GM18520 (cell line): ENCODE measurements at regions not wholly inside any gene's neighbourhood (a gene's known extent, or its start where the extent isn't known, plus 50 kb on each side); places are given as distances from the start of the nearest gene placed in this dataset.
"Not testable (repeated sequence)": the region's sequence is repeated elsewhere in the genome, so short reads cannot be mapped to it uniquely, and the experiment has no call there.

ENCODE experiments used
- ATAC-seq: cut with Tn5 transposase; IDR thresholded peaks from one replicate; pipeline ENCODE4 v1.9.1; 2021; ENCODE audit not compliant: unreplicated experiment

GRCh38 chr2:125983364-125983763 is 672.6 kb upstream of the GYPC start:
- no peak for ATAC-seq

GRCh38 chr2:126029316-126029715 is 626.6 kb upstream of the GYPC start:
- no peak for ATAC-seq

GRCh38 chr2:126038861-126039260 is 617.1 kb upstream of the GYPC start:
- no peak for ATAC-seq

GRCh38 chr2:126041391-126042047 is 614.4 kb upstream of the GYPC start:
- no peak for ATAC-seq

- ATAC-seq, result no peak
These were observed 613.9 kb upstream of the GYPC start for GRCh38 chr2:126042089-126042488.

- no peak for ATAC-seq
These were observed 607.2 kb upstream of the GYPC start for GRCh38 chr2:126048719-126049118.

- ATAC-seq, result no peak
These were observed 606.5 kb upstream of the GYPC start for GRCh38 chr2:126049461-126049860.

GRCh38 chr2:126050991-126051736 is 604.8 kb upstream of the GYPC start:
- no peak for ATAC-seq

GRCh38 chr2:126051737-126052240 is 604.2 kb upstream of the GYPC start:
- not testable (repeated sequence) for ATAC-seq

- ATAC-seq, result no peak
These were observed 596.6 kb upstream of the GYPC start for GRCh38 chr2:126059379-126059778.

GRCh38 chr2:126085011-126085795 is 570.8 kb upstream of the GYPC start:
- no peak for ATAC-seq

- ATAC-seq, result no peak
These were observed 555.0 kb upstream of the GYPC start for GRCh38 chr2:126100962-126101361.

- ATAC-seq, result no peak
These were observed 550.0 kb upstream of the GYPC start for GRCh38 chr2:126106006-126106405.

- no peak for ATAC-seq
These were observed 548.1 kb upstream of the GYPC start for GRCh38 chr2:126107883-126108282.

- ATAC-seq, result no peak
These were observed 540.0 kb upstream of the GYPC start for GRCh38 chr2:126115975-126116374.

- no peak for ATAC-seq
These were observed 538.1 kb upstream of the GYPC start for GRCh38 chr2:126117886-126118285.

GRCh38 chr2:126145752-126146151 is 510.2 kb upstream of the GYPC start:
- no peak for ATAC-seq

GRCh38 chr2:126154256-126154785 is 501.6 kb upstream of the GYPC start:
- ATAC-seq, result no peak

GRCh38 chr2:126160950-126161349 is 495.0 kb upstream of the GYPC start:
- ATAC-seq, result not testable (repeated sequence)

- no peak for ATAC-seq
These were observed 483.2 kb upstream of the GYPC start for GRCh38 chr2:126172631-126173184.

- no peak for ATAC-seq
These were observed 480.7 kb upstream of the GYPC start for GRCh38 chr2:126175222-126175621.
